NCI-H2107 treated with DMSO at 0.1 percent for 48 hours (cell line): ENCODE measurements at regions not wholly inside any gene's neighbourhood (a gene's known extent, or its start where the extent isn't known, plus 50 kb on each side); places are given as distances from the start of the nearest gene placed in this dataset.
"Not testable (repeated sequence)": the region's sequence is repeated elsewhere in the genome, so short reads cannot be mapped to it uniquely, and the experiment has no call there.

ENCODE experiments used
- DNase-seq: peaks from one replicate; lab custom pipeline; 2025; ENCODE audit not compliant: unreplicated experiment; lab: John Stamatoyannopoulos, UW

GRCh38 chr5:138649316-138649720 is 74.1 kb upstream of the HSPA9 start:
- no peak for DNase-seq

DNA sequence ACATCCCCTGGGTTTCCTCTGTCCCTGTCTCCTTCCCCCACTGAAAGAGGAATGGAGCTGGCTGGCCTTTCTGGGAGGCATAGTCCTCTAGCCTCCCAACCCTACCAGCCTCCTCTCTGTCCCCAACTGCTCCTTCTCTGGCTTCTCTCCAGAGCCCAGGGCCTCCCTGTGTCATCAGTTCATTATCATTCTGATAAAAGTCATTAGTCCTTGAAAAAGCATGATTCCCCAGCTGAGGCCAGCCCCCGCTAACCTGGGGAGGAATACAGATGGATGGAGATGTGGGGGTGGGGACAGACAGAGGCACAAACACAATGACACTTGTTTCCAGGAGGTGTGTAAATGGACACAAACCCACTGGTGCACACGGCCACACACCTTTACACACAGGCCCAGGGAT is 73.6 kb upstream of the HSPA9 start:
- no peak for DNase-seq

DNA sequence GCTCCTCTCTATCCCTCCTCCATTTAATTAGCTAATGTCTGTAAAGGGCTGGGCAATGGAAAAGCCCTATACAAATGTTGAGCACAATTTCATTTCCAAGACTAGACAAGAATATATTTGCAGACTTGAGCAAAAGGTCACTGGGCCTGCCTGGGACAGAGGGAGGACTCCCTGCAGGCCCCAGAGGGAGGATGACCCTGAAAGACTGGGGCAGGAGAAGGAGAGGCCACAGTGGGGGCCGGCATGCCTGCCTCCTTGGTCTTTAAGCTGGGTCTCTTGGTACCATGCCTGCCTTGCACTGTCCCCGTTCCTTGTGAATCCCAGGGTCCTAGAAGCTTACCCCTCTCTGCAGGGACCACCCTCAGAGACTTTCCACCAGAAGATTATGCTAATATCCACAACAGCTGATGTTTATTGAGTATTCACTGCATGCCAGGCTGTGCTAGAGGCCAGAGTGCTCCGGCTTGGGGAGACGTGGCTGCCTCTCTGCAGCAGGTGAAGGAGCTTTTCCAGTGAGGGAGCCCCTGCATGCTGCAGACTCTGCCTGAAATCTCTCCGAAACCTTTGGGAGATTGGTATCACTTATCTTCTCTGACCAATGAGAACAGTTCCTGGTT is 72.7 kb upstream of the HSPA9 start:
- no peak for DNase-seq

- no peak for DNase-seq
These were observed 72.1 kb upstream of the HSPA9 start for GRCh38 chr5:138647261-138647788.

GRCh38 chr5:138646671-138647070 is 71.5 kb upstream of the HSPA9 start:
- DNase-seq, result no peak

GRCh38 chr5:138645778-138646575 is 70.8 kb upstream of the HSPA9 start:
- no peak for DNase-seq

DNA sequence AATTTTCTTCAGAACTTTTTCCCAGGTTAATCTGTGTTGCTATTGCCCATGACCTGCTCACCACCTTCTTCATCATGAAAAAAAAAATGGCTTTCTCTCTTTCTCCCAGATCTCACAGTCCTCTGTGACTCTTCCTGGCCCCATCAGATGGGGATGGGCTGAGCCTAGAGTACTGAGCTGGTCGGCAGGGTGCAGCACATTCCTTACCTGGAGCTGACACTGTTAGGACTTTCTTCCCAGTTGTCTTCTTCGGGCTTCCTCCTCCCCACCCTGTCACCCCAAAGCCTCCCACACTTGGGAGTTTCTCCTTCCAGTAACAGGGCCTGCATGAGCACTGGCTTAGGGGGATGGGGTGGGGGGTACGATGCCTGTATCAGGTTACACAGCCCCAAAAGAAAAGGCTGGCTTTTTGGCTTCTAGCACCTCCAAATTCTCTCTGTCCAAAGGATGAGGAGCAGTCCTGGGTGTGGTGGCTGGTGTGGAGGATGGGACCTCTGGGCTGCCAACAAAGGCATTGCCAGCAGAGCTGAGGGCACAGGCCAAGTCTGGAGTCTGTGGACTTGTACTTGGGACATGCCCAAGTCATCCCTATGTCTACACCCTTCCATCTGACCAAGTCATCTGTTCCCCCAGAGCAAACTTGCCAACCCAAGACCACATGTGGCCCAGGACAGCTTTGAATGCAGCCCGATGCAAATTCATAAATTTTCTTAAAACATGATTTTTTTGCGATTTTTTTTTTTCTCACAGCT is 68.0 kb upstream of the HSPA9 start:
- no peak for DNase-seq

- peak; percentile 7 for DNase-seq
These were observed 66.5 kb upstream of the HSPA9 start for GRCh38 chr5:138641547-138642298.

- no peak for DNase-seq
These were observed 65.5 kb upstream of the HSPA9 start for GRCh38 chr5:138640646-138641254.

- no peak for DNase-seq
These were observed 64.9 kb upstream of the HSPA9 start for GRCh38 chr5:138640138-138640537.

DNA sequence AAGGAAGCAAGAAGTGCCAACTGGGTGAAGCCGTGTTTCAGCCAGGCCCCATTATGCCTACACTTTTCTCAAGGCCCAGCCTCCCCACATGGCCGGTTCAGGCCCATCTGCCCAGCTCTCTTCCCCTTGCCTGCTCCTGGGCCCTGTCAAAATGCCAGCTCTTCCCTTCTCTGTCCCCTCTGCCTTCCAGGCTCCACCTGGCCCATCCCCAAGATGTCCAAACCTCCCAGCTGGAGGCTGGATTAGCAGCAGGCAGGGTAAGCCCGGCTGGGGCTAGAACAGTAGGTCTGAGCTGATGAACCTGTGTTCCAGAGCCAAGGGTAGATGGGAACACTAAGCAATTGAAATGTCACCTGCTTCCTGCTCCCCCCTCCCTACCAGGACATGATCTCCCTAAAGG is 64.1 kb upstream of the HSPA9 start:
- DNase-seq, result peak; percentile 20

- DNase-seq, result no peak
These were observed 62.1 kb upstream of the HSPA9 start for GRCh38 chr5:138637256-138637655.

DNA sequence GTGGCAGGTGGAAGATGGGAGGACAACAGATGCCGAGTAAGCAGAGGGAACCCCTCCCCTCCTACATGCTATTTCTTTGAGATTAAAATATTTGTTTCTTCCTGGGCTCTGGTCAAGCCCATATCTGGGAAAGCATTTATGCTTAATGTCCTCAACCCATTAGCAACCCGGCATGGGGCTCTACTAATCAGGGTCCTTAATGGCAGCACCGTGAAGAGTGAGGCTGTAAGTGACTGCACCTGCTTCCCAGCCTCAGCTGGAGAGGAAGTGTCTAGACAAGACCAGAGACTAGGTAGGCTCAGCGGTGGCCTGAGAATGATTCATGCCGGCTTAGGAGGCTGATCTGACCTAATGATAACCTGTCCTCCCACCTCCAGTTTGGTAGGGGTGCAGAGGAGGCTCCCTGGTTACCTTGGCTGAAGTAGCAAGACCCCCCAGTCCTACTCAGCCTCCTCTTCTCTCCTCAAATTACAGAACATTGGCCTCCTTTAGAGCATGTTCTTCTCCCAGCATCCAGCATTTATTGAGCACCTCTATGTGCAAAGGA is 61.3 kb upstream of the HSPA9 start:
- no peak for DNase-seq

- no peak for DNase-seq
These were observed 60.5 kb upstream of the HSPA9 start for GRCh38 chr5:138635708-138636107.

DNA sequence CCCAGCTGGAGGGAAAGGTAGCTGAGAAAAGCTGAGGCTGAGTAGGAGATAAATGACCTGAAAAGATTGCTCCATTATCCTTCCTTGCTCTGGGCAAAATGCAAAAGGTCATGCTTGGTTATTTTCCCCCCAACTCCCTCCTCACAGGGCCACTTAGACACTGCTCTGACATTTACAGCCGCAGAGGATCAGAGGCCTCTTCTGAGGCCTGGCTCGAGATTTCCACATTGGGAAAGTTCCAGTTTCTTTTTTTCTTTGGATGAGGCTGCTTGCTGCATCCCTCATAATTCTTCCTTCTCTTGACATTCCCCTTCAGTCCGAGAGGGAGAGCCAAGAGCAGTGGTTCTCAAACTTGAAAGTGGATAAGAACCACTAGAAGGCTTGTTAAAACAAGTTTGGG is 60.1 kb upstream of the HSPA9 start:
- no peak for DNase-seq

GRCh38 chr5:138634804-138635203 is 59.6 kb upstream of the HSPA9 start:
- not testable (repeated sequence) for DNase-seq

DNA sequence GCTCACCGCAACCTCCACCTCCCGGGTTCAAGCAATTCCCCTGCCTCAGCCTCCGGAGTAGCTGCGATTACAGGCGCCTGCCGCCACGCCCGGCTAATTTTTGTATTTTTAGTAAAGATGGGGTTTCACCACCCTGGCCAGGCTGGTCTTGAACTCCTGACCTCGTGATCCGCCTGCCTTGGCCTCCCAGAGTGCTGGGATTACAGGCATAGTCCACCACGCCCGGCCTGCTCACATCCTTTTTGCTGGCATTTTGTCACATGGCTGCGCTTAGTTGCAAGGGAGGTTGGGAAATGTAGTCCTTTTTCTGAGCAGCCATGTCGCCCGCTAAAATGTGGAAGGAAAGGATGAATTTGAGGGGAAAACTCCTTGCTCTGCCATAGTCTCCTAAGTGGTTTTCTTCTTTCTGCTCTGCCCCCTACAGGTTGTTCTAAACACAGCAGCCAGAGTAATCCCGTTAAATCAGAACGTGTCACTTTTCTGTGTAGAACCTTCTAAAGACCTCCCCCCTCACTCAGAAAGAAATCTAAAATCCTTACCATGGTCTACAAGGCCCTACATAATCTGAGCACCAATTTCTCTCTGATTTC is 57.8 kb upstream of the HSPA9 start:
- DNase-seq, result no peak

DNA sequence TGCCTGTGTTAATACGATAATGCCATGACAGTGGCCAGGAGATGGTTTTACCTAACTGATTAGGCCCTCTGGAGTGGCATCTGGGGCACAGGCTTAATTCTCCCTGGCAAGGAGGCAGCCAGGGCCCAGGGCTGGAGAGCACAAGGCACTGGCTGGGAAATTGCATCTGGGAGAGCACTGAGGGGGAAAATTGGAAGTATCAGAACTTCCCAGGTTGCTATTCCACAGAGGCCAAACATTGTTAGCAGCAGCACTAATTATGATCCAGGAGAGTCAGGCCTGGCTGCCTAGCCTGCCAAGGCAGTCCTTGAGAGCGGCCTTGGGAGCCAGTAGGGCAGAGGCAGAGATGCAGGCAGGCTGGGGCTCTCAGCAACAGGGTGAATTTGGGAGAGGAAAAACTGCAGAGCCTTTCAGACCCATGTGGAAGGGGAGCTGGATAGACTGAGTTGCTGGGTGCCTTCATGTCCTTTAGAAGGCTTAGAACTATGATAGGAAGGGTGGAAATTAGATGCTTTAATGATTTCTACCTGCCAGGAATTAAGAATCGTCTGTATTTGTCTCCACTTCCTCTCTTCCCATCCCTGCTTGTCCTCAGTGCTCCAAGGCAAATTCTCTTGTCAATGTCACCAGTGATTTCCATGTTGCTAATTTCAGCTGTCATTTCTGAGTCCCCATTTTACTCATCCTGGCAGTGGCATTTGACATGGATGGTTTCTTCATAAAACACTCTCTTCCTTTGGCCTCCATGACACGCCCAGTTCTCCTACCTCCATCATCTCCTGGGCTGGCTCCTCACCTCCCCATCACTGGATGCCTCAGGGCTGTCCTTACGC is 56.1 kb upstream of the HSPA9 start:
- DNase-seq, result no peak

DNA sequence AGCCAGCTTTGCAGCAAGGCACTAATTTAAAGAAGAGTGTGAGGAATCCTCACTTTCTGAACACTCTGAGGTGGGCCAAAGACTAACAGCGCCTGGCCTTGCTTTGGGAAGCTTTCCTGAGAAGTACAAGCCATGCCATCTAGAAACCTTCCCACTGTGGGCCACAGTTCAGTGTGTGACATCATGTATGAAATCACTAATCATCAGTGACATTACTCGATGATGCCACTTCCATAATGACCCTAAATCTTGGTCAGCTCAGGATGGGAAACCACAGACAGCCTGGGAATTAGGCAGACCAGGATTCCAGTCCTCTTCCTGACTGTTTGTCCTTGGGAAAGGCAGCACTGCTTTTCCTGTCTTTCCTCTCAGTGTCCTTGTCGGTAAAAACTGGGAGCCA is 54.2 kb upstream of the HSPA9 start:
- no peak for DNase-seq
